ENCODE measurements at regions not wholly inside any gene's neighbourhood (a gene's known extent, or its start where the extent isn't known, plus 50 kb on each side); places are given as distances from the start of the nearest gene placed in this dataset.

GRCh38 chr13:82216165-82216564 is 1666.1 kb downstream of the SLITRK1 start (continued):
- no peak for TF ChIP-seq ETS1 (IDR thresholded peaks at IDR 0.05)
- TF ChIP-seq JUNB (IDR thresholded peaks at IDR 0.05; ENCODE audit: unreplicated experiment) = no peak
- TF ChIP-seq CTCF (conservative IDR thresholded peaks at IDR 0.05; ENCODE audit: low read depth in 2 of 2) = no peak
- TF ChIP-seq REST (IDR thresholded peaks at IDR 0.05; ENCODE audit: unreplicated experiment) = no peak
- no peak for TF ChIP-seq POLR2AphosphoS5 (IDR thresholded peaks at IDR 0.05; ENCODE audit: low read depth)
- TF ChIP-seq EZH2 (IDR thresholded peaks at IDR 0.05; ENCODE audit: low read depth, unreplicated experiment) = no peak
- no peak for TF ChIP-seq ZNF114 (CRISPR knock-in tag; IDR thresholded peaks at IDR 0.05)
- no peak for TF ChIP-seq CREB1 (CRISPR knock-in tag; IDR thresholded peaks at IDR 0.05; ENCODE audit: low read depth)

- no peaks in the 10 kb centered on the region for H3K9me2 ChIP-seq (ENCODE audit: insufficient read depth)
- DNase-seq (ENCODE audit: low spot score) = no peak
- H3K27ac ChIP-seq (ENCODE audit: low read depth) = no peak overlapping the region
- ATAC-seq = no peak
- H3K36me3 ChIP-seq (ENCODE audit: insufficient read depth) = no peaks in the 10 kb centered on the region; the same call in 1 of the 2 replicates
- no peak overlapping the region for H2AFZ ChIP-seq
- H3F3A ChIP-seq (replicated peaks; ENCODE audit: low read depth) = no peaks in the 10 kb centered on the region
- Mint-ChIP-seq H3K27ac (no peak overlapping the region), H3K27me3 (ENCODE audit: insufficient read depth, low read depth, poor library complexity) (no peaks in the 10 kb centered on the region), H3K36me3 (ENCODE audit: low read depth) (no peaks in the 10 kb centered on the region; the same call in 2 of the 3 replicates), H3K4me1 (no peaks in the 10 kb centered on the region), H3K9me3 (peaks cover 24% of the 10 kb centered on the region), H3K4me3 (no peak overlapping the region)
- H3K27me3 ChIP-seq (ENCODE audit: insufficient read depth) = no peaks in the 10 kb centered on the region
- H3K4me1 ChIP-seq (ENCODE audit: insufficient read depth) = no peaks in the 10 kb centered on the region
- H3K79me2 ChIP-seq (replicated peaks; ENCODE audit: insufficient read depth) = no peaks in the 10 kb centered on the region
- H4K20me1 ChIP-seq (replicated peaks; ENCODE audit: insufficient read depth) = no peaks in the 10 kb centered on the region
- H3K4me2 ChIP-seq = no peak overlapping the region
- H3K4me3 ChIP-seq = no peak overlapping the region
- TF ChIP-seq ZNF331 (CRISPR knock-in tag; IDR thresholded peaks at IDR 0.05; ENCODE audit: low read depth) (no peak), CTCF (conservative IDR thresholded peaks at IDR 0.05; ENCODE audit: low read depth in 2 of 2) (no peak), ZNF114 (CRISPR knock-in tag; IDR thresholded peaks at IDR 0.05) (no peak), CREB1 (CRISPR knock-in tag; IDR thresholded peaks at IDR 0.05; ENCODE audit: low read depth) (no peak), JUNB (IDR thresholded peaks at IDR 0.05; ENCODE audit: unreplicated experiment) (no peak), EZH2phosphoT487 (IDR thresholded peaks at IDR 0.05; ENCODE audit: unreplicated experiment) (no peak)
Measured at GRCh38 chr13:82214341-82214740, 1667.9 kb downstream of the SLITRK1 start.
